ENCODE measurements at regions not wholly inside any gene's neighbourhood (a gene's known extent, or its start where the extent isn't known, plus 50 kb on each side); places are given as distances from the start of the nearest gene placed in this dataset.
"Not testable (repeated sequence)": the region's sequence is repeated elsewhere in the genome, so short reads cannot be mapped to it uniquely, and the experiment has no call there.

GRCh38 chr2:89756616-89757015 lies 1065.1 kb downstream of the RPIA start:
- H3K4me3 ChIP-seq (ENCODE audit: low read depth, low read length, poor library complexity, severe bottlenecking); H3K9ac ChIP-seq (ENCODE audit: low read length); H3K9me2 ChIP-seq (ENCODE audit: low read depth, low read length); H3K9me3 ChIP-seq (ENCODE audit: low read length); H3K4me2 ChIP-seq (ENCODE audit: low read length); H3K4me1 ChIP-seq (ENCODE audit: insufficient read depth, low read length, severe bottlenecking); H3K36me3 ChIP-seq (ENCODE audit: insufficient read depth, low read length); H2AFZ ChIP-seq (ENCODE audit: low read length); H3K79me2 ChIP-seq (ENCODE audit: insufficient read depth, low read length); H3K27me3 ChIP-seq (ENCODE audit: insufficient read depth, low read length); H4K20me1 ChIP-seq (ENCODE audit: insufficient read depth, low read length); H3F3A ChIP-seq (ENCODE audit: insufficient read depth, low read length); H3K27ac ChIP-seq (ENCODE audit: low read depth, low read length, poor library complexity, severe bottlenecking): not testable (repeated sequence)

GRCh38 chr2:89758332-89759026 lies 1067.0 kb downstream of the RPIA start:
- H3K27me3 ChIP-seq (ENCODE audit: insufficient read depth, low read length); H3K4me1 ChIP-seq (ENCODE audit: insufficient read depth, low read length, severe bottlenecking); H3K9ac ChIP-seq (ENCODE audit: low read length); H3K9me2 ChIP-seq (ENCODE audit: low read depth, low read length); H3F3A ChIP-seq (ENCODE audit: insufficient read depth, low read length); H3K4me2 ChIP-seq (ENCODE audit: low read length); H3K4me3 ChIP-seq (ENCODE audit: low read depth, low read length, poor library complexity, severe bottlenecking); H3K79me2 ChIP-seq (ENCODE audit: insufficient read depth, low read length); H2AFZ ChIP-seq (ENCODE audit: low read length); H3K36me3 ChIP-seq (ENCODE audit: insufficient read depth, low read length); H3K9me3 ChIP-seq (ENCODE audit: low read length); H3K27ac ChIP-seq (ENCODE audit: low read depth, low read length, poor library complexity, severe bottlenecking); H4K20me1 ChIP-seq (ENCODE audit: insufficient read depth, low read length): not testable (repeated sequence)

- not testable (repeated sequence) for H3K9me3 ChIP-seq (ENCODE audit: low read length); H3K4me3 ChIP-seq (ENCODE audit: low read depth, low read length, poor library complexity, severe bottlenecking); H3K27me3 ChIP-seq (ENCODE audit: insufficient read depth, low read length); H3K79me2 ChIP-seq (ENCODE audit: insufficient read depth, low read length); H3K9ac ChIP-seq (ENCODE audit: low read length); H4K20me1 ChIP-seq (ENCODE audit: insufficient read depth, low read length); H3K27ac ChIP-seq (ENCODE audit: low read depth, low read length, poor library complexity, severe bottlenecking); H3K4me1 ChIP-seq (ENCODE audit: insufficient read depth, low read length, severe bottlenecking); H3F3A ChIP-seq (ENCODE audit: insufficient read depth, low read length); H3K4me2 ChIP-seq (ENCODE audit: low read length); H3K9me2 ChIP-seq (ENCODE audit: low read depth, low read length); H3K36me3 ChIP-seq (ENCODE audit: insufficient read depth, low read length); H2AFZ ChIP-seq (ENCODE audit: low read length)
Measured at GRCh38 chr2:89760762-89761161, 1069.3 kb downstream of the RPIA start.

- not testable (repeated sequence) for H3K27me3 ChIP-seq (ENCODE audit: insufficient read depth, low read length); H3K9me3 ChIP-seq (ENCODE audit: low read length); H3K4me2 ChIP-seq (ENCODE audit: low read length)
Measured at GRCh38 chr2:89761171-89761570, 1069.7 kb downstream of the RPIA start.

GRCh38 chr2:89761863-89762262 lies 1070.4 kb downstream of the RPIA start:
- not testable (repeated sequence) for H3K9ac ChIP-seq (ENCODE audit: low read length); H3K9me2 ChIP-seq (ENCODE audit: low read depth, low read length); H3K27ac ChIP-seq (ENCODE audit: low read depth, low read length, poor library complexity, severe bottlenecking); H3K4me1 ChIP-seq (ENCODE audit: insufficient read depth, low read length, severe bottlenecking); H2AFZ ChIP-seq (ENCODE audit: low read length); H3K79me2 ChIP-seq (ENCODE audit: insufficient read depth, low read length); H3K36me3 ChIP-seq (ENCODE audit: insufficient read depth, low read length); H3K4me2 ChIP-seq (ENCODE audit: low read length); H4K20me1 ChIP-seq (ENCODE audit: insufficient read depth, low read length); H3K27me3 ChIP-seq (ENCODE audit: insufficient read depth, low read length); H3K4me3 ChIP-seq (ENCODE audit: low read depth, low read length, poor library complexity, severe bottlenecking); H3F3A ChIP-seq (ENCODE audit: insufficient read depth, low read length); H3K9me3 ChIP-seq (ENCODE audit: low read length)

More at GRCh38 chr2:89761171-89761570, 1069.7 kb downstream of the RPIA start:
- H3K4me3 ChIP-seq (ENCODE audit: low read depth, low read length, poor library complexity, severe bottlenecking); H3K27ac ChIP-seq (ENCODE audit: low read depth, low read length, poor library complexity, severe bottlenecking); H4K20me1 ChIP-seq (ENCODE audit: insufficient read depth, low read length); H3K4me1 ChIP-seq (ENCODE audit: insufficient read depth, low read length, severe bottlenecking); H3F3A ChIP-seq (ENCODE audit: insufficient read depth, low read length); H3K9ac ChIP-seq (ENCODE audit: low read length); H2AFZ ChIP-seq (ENCODE audit: low read length); H3K36me3 ChIP-seq (ENCODE audit: insufficient read depth, low read length); H3K79me2 ChIP-seq (ENCODE audit: insufficient read depth, low read length); H3K9me2 ChIP-seq (ENCODE audit: low read depth, low read length): not testable (repeated sequence)

- H2AFZ ChIP-seq (ENCODE audit: low read length); H3K9me3 ChIP-seq (ENCODE audit: low read length); H3K9ac ChIP-seq (ENCODE audit: low read length); H3K79me2 ChIP-seq (ENCODE audit: insufficient read depth, low read length); H3K4me1 ChIP-seq (ENCODE audit: insufficient read depth, low read length, severe bottlenecking); H3K36me3 ChIP-seq (ENCODE audit: insufficient read depth, low read length); H3K4me2 ChIP-seq (ENCODE audit: low read length); H4K20me1 ChIP-seq (ENCODE audit: insufficient read depth, low read length); H3K9me2 ChIP-seq (ENCODE audit: low read depth, low read length); H3K4me3 ChIP-seq (ENCODE audit: low read depth, low read length, poor library complexity, severe bottlenecking); H3K27me3 ChIP-seq (ENCODE audit: insufficient read depth, low read length); H3F3A ChIP-seq (ENCODE audit: insufficient read depth, low read length); H3K27ac ChIP-seq (ENCODE audit: low read depth, low read length, poor library complexity, severe bottlenecking): not testable (repeated sequence)
Measured at GRCh38 chr2:89762461-89763253, 1071.2 kb downstream of the RPIA start.
